GM10248 (cell line): ENCODE measurements at regions not wholly inside any gene's neighbourhood (a gene's known extent, or its start where the extent isn't known, plus 50 kb on each side); places are given as distances from the start of the nearest gene placed in this dataset.

Experiments used
- CTCF ChIA-PET: fragments of 300-600 bp; sonication (Branson Sonifier 250); formaldehyde crosslinking; extraction: SDS; loops from one replicate; lab custom pipeline; 2021; ENCODE audit warnings: antibody characterized with exemption; lab: Yijun Ruan, JAX
- POLR2A ChIA-PET: fragments of 350-650 bp; sonication (Branson Sonifier 250); formaldehyde crosslinking; extraction: SDS; loops from one replicate; lab custom pipeline; 2020; ENCODE audit warnings: antibody characterized with exemption; lab: Yijun Ruan, JAX
- DNase-seq: peaks from one replicate; pipeline ENCODE4 v3.0.0; 2012; ENCODE audit errors: extremely low spot score
- CTCF ChIP-seq: IDR thresholded peaks from 2 replicates; pipeline ENCODE4 v1.5.1; 2012; ENCODE audit warnings: mild to moderate bottlenecking, low read depth; ENCODE audit errors: extremely low read depth, missing control alignments, control extremely low read depth

DNA sequence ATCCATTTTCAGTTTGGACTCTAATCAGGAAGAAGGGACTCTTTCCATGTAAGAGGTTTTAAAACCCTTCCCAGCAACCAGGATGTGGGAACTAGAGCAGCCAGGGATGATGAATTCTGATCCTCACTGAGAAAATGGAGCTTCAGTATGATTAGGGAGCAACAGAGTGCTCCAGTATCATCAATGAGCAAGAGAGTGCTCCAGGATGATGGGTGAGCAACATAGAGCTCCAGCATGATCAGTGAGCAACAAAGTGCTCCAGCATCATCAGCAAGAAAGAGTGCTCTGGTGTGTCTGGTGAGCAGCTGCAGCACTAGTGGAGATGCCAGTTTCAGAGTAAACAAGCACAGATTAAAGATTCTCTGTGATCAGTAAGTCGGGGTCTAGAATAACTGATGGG, 106.4 kb upstream of the LPP start:
- ChIA-PET POLR2A (no interaction called here), CTCF (interaction anchor here (1.0 to 1.5 kb wide), 2 partner anchors 14 to 72 kb away, joined by 3 read pairs; no protein-coding TSS in a partner anchor)
- no peak for TF ChIP-seq CTCF
- no peak for DNase-seq

DNA sequence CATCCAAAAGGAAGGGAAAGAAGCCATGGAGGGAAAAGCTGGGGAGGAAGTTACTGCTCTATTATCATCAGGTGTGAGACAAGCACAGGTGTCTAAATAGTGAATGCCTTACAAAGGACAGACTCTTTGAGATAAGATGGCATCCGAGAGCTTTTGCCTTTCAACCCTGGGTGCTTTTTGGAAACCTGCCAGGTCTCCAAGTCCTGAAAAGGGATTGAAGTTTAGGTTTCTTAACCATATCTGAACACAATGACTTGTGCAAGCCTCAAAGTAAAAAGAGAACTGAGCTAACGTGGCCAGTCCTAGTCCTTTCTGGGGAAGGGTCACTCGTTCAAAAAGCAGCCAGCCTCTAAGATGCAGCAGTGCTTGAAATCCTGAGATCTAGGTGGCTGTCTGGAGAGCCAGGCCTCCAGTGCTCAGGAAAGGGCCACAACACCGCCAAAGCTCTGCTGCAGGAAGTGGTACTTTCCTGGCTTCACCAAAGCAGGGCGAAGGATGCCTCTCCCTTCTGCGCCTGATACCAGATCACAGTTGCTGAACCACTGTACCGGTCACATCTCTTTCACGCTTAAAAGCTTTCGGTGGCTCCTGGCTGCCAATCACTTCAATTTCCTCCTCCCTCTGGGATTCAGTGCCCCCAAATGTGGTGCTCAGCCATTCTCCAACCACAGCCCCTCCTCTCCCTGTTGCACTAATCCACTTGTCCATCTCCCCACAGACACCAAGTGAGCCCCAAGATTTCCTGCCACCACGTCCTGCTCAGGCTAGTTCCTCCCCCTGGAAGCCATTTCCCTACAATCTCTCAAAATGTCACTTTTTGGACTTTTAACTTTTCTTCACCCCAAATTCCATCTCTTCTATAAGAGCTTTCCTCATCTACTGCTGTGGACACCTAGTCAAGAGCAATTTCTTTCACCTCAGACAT, 104.1 kb upstream of the LPP start:
- POLR2A ChIA-PET, result no interaction called here
- TF ChIP-seq CTCF, result no peak

DNA sequence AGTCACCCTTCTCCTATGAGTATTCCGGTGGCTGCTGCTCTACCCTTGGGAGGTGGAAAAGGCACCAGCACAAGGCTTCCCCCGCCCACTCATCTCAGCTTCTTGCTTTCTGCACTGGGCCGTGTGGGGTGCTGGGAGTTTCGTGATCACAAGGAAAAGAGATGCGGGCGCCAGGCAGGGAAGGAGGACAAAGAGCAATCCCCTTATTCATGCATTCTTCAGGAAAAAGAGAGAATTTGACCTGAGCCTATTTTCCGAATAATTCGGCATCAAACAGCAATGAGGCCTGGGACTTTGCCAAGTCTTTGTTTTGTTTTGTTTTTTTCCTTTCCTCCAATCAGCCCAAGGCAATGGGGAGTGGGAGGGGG, 102.2 kb upstream of the LPP start:
- DNase-seq, result no peak
- no peak for TF ChIP-seq CTCF
- ChIA-PET POLR2A (no interaction called here), CTCF (no interaction called here)

More for the DNA sequence above, 104.1 kb upstream of the LPP start:
- no peak for DNase-seq
- CTCF ChIA-PET, result interaction anchor here (1.4 kb wide), 1 partner anchor 12 kb away, joined by 3 read pairs; no protein-coding TSS in a partner anchor

DNA sequence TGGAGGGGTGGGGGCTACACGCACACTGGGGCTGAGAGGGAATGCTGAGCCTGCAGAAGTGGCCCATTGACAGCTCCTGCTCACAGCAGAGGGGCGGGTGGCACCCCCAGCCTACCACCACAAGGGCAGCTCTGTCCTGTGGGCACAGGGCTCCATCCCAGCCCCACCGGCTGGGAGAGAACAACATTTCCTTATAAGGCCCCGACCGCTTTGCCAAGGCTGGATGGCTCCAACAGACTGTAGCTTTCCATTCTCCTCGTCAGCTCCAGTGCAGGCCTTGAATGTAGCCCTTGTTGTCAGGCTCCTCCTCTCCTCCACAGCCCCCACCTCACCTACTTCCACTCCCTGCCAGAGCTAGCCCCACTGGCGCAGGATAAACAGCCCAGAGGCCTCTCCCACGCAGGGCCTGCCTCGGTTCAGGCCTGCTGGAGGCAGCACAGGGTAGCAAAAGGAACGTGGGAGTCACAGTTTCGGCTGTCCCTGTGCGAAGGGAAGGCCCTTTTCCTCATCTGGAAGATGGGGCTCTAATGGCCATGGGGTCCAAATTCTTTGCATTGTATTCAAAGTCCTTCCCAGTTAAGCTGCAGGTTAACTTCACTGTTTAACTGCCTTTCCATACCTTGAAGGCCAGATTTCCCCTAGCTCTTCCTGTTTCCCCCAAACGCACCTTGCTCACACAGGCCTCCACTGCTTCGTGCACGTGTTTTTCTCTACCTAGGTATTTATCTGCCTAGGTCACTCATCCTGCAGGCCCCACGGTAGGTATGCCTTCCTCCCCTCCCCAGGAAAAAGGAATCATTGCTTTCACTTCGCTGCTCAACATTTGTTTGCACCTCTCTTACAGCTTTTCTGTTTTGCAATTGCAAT, 101.6 kb upstream of the LPP start:
- no peak for TF ChIP-seq CTCF
- ChIA-PET POLR2A (no interaction called here), CTCF (interaction anchor here (1.4 kb wide), 1 partner anchor 10 kb away, joined by 5 read pairs; no protein-coding TSS in a partner anchor)
- no peak for DNase-seq

GRCh38 chr3:188053036-188053340, 101.0 kb upstream of the LPP start:
- CTCF ChIA-PET, result interaction anchor here (1.4 kb wide), 1 partner anchor 11 kb away, joined by 5 read pairs; no protein-coding TSS in a partner anchor
- POLR2A ChIA-PET, result no interaction called here
- no peak for DNase-seq

More at GRCh38 chr3:188053036-188053340, 101.0 kb upstream of the LPP start:
- TF ChIP-seq CTCF, result no peak
